Fibroblast of lung (primary cell): ENCODE measurements at regions not wholly inside any gene's neighbourhood (a gene's known extent, or its start where the extent isn't known, plus 50 kb on each side); places are given as distances from the start of the nearest gene placed in this dataset.

Source experiments
- DNase-seq, 2 donors: peaks; one replicate each; pipeline versions ENCODE4 v3.0.0 to v3.0.0-alpha.2; 2010; ENCODE audit warnings: low read depth in 2 of 2
- H2AFZ ChIP-seq: 2 replicates; pipeline ENCODE4 v1.5.1; 2012; ENCODE audit warnings: low read length, control low read depth, inconsistent platforms
- H3K27ac ChIP-seq: 2 replicates; pipeline ENCODE4 v1.5.1; 2011; ENCODE audit warnings: low read length, control low read depth; ENCODE audit not compliant: insufficient read depth
- H3K27me3 ChIP-seq: 2 replicates; pipeline ENCODE4 v1.5.1; 2011; ENCODE audit warnings: mild to moderate bottlenecking, low read length; ENCODE audit not compliant: control insufficient read depth, insufficient read depth
- H3K36me3 ChIP-seq: 2 replicates; pipeline ENCODE4 v1.5.1; 2011; ENCODE audit warnings: low read length; ENCODE audit not compliant: control insufficient read depth, insufficient read depth
- H3K4me1 ChIP-seq: 2 replicates; pipeline ENCODE4 v1.5.1; 2011; ENCODE audit warnings: low read length; ENCODE audit not compliant: control insufficient read depth, insufficient read depth; ENCODE audit errors: extremely low read depth
- H3K4me2 ChIP-seq: 2 replicates; pipeline ENCODE4 v1.5.1; 2011; ENCODE audit warnings: low read length, control low read depth; ENCODE audit not compliant: insufficient read depth; ENCODE audit errors: extremely low read depth
- H3K4me3 ChIP-seq, 4 experiments: fragments of 200-600 bp in 1 of 4; sonication (generic) in 1 of 4; replicated peaks in 1 of 4; 2 replicates each; pipeline ENCODE4 v1.5.1; 2011 to 2016; ENCODE audit warnings: low read length in 4 of 4, low read depth in 3 of 4, mild to moderate bottlenecking in 3 of 4, control low read depth in 2 of 4, inconsistent platforms in 1 of 4, mixed read lengths in 1 of 4; ENCODE audit not compliant: insufficient read depth in 1 of 4; ENCODE audit errors: control extremely low read depth in 1 of 4
- H3K79me2 ChIP-seq: 2 replicates; pipeline ENCODE4 v1.5.1; 2012; ENCODE audit warnings: mild to moderate bottlenecking, low read length, inconsistent platforms; ENCODE audit not compliant: control insufficient read depth, insufficient read depth
- H3K9ac ChIP-seq: 2 replicates; pipeline ENCODE4 v1.5.1; 2011; ENCODE audit warnings: mild to moderate bottlenecking, low read length, control low read depth; ENCODE audit not compliant: insufficient read depth
- H3K9me3 ChIP-seq: 2 replicates; pipeline ENCODE4 v1.5.1; 2012; ENCODE audit warnings: low read depth, low read length; ENCODE audit not compliant: control insufficient read depth, insufficient read depth
- H4K20me1 ChIP-seq: 2 replicates; pipeline ENCODE4 v1.5.1; 2011; ENCODE audit warnings: low read length; ENCODE audit not compliant: control insufficient read depth, insufficient read depth; ENCODE audit errors: extremely low read depth
- CTCF ChIP-seq, 2 donors: IDR thresholded peaks in 1 of 2; conservative IDR thresholded peaks in 1 of 2; 1 replicate in 1 of 2; 2 replicates in 1 of 2; pipeline ENCODE4 v1.5.1; 2011 to 2012; ENCODE audit warnings: low read length in 2 of 2, control low read depth in 1 of 2, inconsistent platforms in 1 of 2, low read depth in 1 of 2, mild to moderate bottlenecking in 1 of 2
- EZH2 ChIP-seq: IDR thresholded peaks from 2 replicates; pipeline ENCODE4 v1.5.1; 2012; ENCODE audit warnings: low read length, control low read depth, mild to moderate bottlenecking; ENCODE audit errors: missing control alignments

DNA sequence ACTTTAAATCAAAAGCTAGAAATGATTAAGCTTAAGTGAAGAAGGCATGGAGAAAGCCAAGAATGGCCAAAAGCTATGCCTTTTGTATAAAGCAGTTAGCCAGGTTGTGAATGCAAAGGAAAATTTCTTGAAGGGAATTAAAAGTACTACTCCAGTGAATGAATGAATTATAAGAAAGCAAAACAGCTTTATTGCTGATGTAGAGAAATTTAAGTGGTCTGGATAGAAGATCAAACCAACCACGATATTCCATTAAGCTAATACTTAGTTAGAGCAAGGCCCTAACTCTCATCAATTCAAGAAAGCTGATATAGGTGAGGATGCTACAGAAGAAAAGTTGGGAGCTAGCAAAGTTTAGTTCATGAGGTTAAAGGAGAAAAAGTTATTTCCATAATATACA is 988.5 kb upstream of the ADGRB3 start:
- Histone ChIP-seq H3K4me3 (no peak overlapping the region), H3K27ac (no peak overlapping the region), H3K4me1 (no peaks in the 10 kb centered on the region), H2AFZ (no peak overlapping the region), H3K27me3 (no peaks in the 10 kb centered on the region), H3K79me2 (no peaks in the 10 kb centered on the region), H3K36me3 (no peaks in the 10 kb centered on the region), H3K9ac (no peak overlapping the region), H3K4me2 (no peak overlapping the region), H4K20me1 (no peaks in the 10 kb centered on the region), H3K9me3 (no peaks in the 10 kb centered on the region)
- DNase-seq: no peak
- TF ChIP-seq EZH2: no peak
- no peak for TF ChIP-seq CTCF (conservative IDR thresholded peaks at IDR 0.05 in 1 of 2, IDR thresholded peaks at IDR 0.05 in 1 of 2; ENCODE audit: low read depth in 1 of 2, low read length in 2 of 2)

- H3K4me1 ChIP-seq: no peaks in the 10 kb centered on the region
- H3K79me2 ChIP-seq: no peaks in the 10 kb centered on the region
- no peak overlapping the region for H3K27ac ChIP-seq
- H3K4me2 ChIP-seq: no peak overlapping the region
- H3K9ac ChIP-seq: no peak overlapping the region
- H3K4me3 ChIP-seq: no peak overlapping the region
- no peaks in the 10 kb centered on the region for H3K9me3 ChIP-seq
- H3K36me3 ChIP-seq: no peaks in the 10 kb centered on the region
- H2AFZ ChIP-seq: no peak overlapping the region
- TF ChIP-seq EZH2 (no peak), CTCF (conservative IDR thresholded peaks at IDR 0.05 in 1 of 2, IDR thresholded peaks at IDR 0.05 in 1 of 2; ENCODE audit: low read depth in 1 of 2, low read length in 2 of 2) (no peak)
- no peaks in the 10 kb centered on the region for H3K27me3 ChIP-seq
- no peak for DNase-seq
- H4K20me1 ChIP-seq: no peaks in the 10 kb centered on the region
Observed at GRCh38 chr6:67643281-67643680, 991.8 kb upstream of the ADGRB3 start.

DNA sequence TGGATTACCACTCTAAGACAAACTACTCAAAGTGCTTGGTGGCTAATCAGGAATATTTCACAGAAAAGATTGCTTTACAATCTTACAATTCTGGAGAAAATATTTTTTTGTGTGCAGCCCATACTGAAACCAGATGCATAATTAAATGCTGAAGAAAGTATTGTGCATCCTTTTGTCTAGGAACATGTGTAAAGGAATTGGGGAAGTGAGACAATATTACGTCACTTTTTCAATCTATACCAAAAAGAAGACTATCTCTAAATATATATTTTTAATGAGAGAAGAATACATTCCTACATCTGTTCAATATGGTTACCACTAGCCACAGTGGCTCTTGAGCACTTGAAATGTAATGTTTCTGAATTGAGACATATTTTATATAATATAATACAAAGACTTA is 992.5 kb upstream of the ADGRB3 start:
- H3K27ac ChIP-seq: no peak overlapping the region
- no peak overlapping the region for H3K4me2 ChIP-seq
- no peaks in the 10 kb centered on the region for H3K27me3 ChIP-seq

More for the DNA sequence above, 992.5 kb upstream of the ADGRB3 start:
- DNase-seq: no peak
- H3K4me3 ChIP-seq: no peak overlapping the region
- no peaks in the 10 kb centered on the region for H3K79me2 ChIP-seq
- no peak overlapping the region for H2AFZ ChIP-seq
- H3K4me1 ChIP-seq: no peaks in the 10 kb centered on the region
- TF ChIP-seq EZH2: no peak
- TF ChIP-seq CTCF (conservative IDR thresholded peaks at IDR 0.05 in 1 of 2, IDR thresholded peaks at IDR 0.05 in 1 of 2; ENCODE audit: low read depth in 1 of 2, low read length in 2 of 2): no peak
- H3K9me3 ChIP-seq: no peaks in the 10 kb centered on the region
- H3K9ac ChIP-seq: no peak overlapping the region
- no peaks in the 10 kb centered on the region for H4K20me1 ChIP-seq
- no peaks in the 10 kb centered on the region for H3K36me3 ChIP-seq
